ENCODE measurements at regions not wholly inside any gene's neighbourhood (a gene's known extent, or its start where the extent isn't known, plus 50 kb on each side); places are given as distances from the start of the nearest gene placed in this dataset.

GRCh38 chr10:76667408-76668370, 969.9 kb downstream of the KCNMA1 start:
- no peak for DNase-seq (ENCODE audit: low spot score)
- ATAC-seq = no peak

DNA sequence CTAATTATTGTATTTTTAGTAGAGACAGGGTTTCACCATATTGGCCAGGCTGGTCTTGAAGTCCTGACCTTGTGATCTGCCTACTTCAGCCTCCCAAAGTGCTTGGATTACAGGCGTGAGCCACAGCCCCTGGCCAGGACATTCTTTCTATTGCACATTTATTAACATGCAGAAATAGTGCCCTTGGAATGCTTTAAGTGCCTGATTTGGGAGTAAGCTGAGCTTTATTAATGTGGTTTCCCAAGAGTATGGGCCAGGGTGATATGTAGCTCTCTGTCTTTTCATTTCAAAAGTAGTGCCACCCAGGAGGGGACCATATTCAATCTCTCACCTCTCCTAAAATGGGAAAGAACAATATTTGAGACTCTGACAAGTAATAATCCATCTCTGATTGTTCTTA, 970.7 kb downstream of the KCNMA1 start:
- no peak for DNase-seq (ENCODE audit: low spot score)
- no peak for ATAC-seq

GRCh38 chr10:76665029-76665428, 972.6 kb downstream of the KCNMA1 start:
- DNase-seq (ENCODE audit: low spot score) (no peak), ATAC-seq (no peak)

GRCh38 chr10:76657337-76658012, 980.1 kb downstream of the KCNMA1 start:
- DNase-seq (ENCODE audit: low spot score) (no peak), ATAC-seq (no peak)

- DNase-seq (ENCODE audit: low spot score) = no peak
- ATAC-seq = no peak
Observed at GRCh38 chr10:76651154-76651553, 986.5 kb downstream of the KCNMA1 start.

DNA sequence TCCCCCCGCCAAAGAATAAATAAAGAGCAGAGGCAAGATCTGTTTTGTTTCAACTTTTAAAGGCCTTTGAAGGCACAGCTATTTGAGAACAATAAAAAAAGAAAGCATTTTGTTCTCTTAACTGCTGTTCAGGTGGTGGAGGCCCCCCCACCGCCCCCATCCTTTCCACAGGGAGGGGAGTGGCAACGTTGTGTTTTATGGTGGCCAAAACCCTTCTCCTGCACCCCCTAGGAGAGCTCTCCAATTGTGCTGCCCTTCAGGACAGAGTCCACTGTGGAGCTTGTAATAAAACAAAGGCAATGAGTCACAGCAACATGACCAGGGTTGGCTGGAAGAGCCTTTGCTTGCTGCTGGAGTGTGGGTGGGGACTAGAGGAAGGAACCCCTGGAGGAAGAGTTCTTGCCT, 987.9 kb downstream of the KCNMA1 start:
- no peak for ATAC-seq

DNA sequence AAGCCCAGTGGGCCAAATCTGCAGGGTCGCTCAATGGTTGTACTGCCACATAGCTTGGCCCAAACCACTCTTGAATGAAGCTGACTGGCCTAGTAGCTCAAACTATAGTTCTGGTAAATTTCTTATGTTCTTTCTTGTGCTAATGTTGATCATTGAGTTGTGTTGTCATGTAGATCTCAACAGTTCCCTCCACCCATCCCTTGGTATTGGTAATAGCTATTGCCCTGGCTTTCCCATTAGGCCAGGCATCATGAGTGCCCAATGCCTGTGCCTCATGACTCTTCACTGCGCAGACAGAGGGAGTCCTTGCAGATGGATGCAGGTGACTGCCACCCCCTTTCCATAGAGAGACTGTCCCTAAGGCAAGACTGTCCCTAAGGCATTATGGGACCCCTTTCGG, 988.4 kb downstream of the KCNMA1 start:
- no peak for ATAC-seq
- DNase-seq (ENCODE audit: low spot score) = no peak

More for the DNA sequence above, 987.9 kb downstream of the KCNMA1 start:
- no peak for DNase-seq (ENCODE audit: low spot score)

DNA sequence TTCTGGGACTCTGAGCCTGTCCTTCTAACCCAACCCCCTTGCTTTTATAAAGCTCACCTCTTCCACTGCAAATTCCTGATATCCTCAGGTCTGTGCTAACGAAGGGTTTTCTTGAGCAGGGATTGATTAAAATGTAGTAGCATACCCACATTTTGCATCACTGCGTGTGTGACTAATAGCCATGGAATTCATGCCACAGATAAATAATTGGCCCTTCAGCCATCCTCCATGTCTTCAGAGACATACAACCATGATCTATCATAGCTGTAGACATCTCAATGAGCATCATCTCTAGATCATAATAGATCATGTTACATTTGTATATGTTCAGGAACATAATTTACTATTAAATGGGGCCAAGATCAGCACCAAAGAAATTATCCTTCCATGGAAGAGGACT, 990.3 kb downstream of the KCNMA1 start:
- no peak for DNase-seq (ENCODE audit: low spot score)
- ATAC-seq = no peak

GRCh38 chr10:76645341-76645740, 992.3 kb downstream of the KCNMA1 start:
- no peak for DNase-seq (ENCODE audit: low spot score)
- no peak for ATAC-seq

DNA sequence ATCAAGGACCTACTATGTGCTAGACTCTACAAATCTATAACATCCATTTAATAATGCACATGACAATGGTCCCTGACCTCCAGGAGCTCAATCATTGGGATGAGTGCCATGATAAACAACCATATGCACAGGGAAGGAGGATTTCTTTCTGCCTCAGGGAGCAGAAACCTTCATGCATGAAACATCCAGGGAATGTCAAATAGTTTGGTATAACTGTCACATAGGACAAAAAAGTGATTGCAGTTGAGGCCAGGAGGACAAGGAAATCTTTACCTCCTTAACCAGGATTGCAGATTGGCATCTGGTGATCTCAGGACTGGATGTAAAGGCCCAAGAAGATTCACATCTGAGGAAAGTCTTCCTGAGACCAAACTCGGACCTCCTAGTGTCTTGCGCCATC, 993.1 kb downstream of the KCNMA1 start:
- DNase-seq (ENCODE audit: low spot score) = no peak
- ATAC-seq = no peak

GRCh38 chr10:76643511-76643911, 994.1 kb downstream of the KCNMA1 start:
- DNase-seq (ENCODE audit: low spot score) (no peak), ATAC-seq (no peak)

DNA sequence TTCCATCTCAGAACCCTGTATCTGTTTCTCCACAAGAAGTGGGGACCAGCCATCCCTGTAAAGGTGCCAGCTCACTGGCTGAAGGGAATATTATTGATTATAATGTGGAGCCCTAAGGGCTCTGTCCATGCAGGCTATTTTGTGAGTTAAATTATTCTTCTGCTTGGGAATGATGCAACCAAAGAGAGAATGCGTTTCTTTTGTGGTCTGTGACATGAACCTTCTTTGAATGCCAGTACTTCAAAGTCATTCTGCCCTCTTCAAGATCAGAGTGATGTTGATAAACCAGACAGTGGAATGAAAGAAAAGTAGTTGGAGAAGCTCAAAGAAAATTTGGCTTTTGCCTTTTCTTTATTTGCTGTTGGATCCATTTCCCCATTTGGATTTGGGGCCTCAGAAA, 995.2 kb downstream of the KCNMA1 start:
- no peak for ATAC-seq
- no peak for DNase-seq (ENCODE audit: low spot score)

GRCh38 chr10:76641215-76641614, 996.4 kb downstream of the KCNMA1 start:
- ATAC-seq = no peak
- DNase-seq (ENCODE audit: low spot score) = no peak

GRCh38 chr10:76640806-76641205, 996.8 kb downstream of the KCNMA1 start:
- no peak for ATAC-seq
- no peak for DNase-seq (ENCODE audit: low spot score)

DNA sequence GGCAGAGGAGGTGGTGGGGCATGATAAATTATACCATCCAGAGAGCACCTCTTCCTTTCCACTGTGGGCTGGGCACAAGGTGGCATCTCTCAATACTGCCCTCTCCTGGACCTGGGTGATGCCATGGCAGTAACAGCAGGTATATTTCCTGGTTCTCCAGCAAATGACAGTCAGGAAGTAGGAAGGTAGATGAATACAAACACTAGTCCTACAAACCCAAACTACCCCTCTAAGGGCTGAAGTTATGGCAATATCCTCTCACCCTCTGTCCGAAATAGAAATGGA, 1004.9 kb downstream of the KCNMA1 start:
- DNase-seq (ENCODE audit: low spot score) (no peak), ATAC-seq (peak; percentile 97)

DNA sequence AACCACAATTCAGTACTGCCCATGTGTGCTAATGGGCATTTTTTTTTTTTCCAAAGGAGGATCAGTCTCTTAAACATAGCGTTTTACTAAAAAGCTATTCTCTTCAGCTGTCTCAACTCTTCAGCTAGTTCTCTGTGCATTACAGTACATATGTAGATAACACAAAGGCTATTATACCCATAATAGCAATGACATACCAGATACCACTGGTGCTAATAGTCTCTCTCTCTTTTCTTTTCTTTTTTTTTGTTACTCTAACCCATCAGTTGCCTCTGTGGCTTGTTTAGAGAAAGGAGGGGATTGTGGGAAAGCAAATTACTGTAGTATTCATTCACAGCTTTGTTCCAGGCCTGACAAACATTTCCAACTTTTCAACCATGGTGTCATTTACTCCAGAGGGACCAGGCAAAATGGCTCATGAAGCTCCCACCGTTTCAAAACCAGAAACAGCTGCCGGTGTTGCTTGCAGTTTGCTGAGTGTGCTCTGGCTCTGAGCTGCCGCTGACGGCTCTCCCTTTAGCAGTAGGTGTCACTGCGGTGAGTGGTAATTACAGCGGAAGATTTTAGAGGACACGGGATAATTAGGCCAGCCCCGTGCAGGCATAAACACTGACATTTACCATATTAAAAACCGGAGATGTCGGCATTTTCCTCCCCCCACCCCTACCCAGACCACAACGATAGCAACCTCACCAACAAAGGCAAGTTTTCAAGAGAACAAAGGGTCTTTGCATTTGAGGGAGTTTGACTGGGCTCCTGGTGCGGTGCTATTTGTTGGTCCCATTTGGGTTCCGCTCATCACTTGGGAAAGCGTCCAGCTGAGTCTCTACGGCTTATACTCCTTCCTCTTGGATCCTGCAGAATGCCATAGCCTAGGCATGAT, 1005.5 kb downstream of the KCNMA1 start:
- ATAC-seq = peak; percentile 14
- DNase-seq (ENCODE audit: low spot score) = no peak

DNA sequence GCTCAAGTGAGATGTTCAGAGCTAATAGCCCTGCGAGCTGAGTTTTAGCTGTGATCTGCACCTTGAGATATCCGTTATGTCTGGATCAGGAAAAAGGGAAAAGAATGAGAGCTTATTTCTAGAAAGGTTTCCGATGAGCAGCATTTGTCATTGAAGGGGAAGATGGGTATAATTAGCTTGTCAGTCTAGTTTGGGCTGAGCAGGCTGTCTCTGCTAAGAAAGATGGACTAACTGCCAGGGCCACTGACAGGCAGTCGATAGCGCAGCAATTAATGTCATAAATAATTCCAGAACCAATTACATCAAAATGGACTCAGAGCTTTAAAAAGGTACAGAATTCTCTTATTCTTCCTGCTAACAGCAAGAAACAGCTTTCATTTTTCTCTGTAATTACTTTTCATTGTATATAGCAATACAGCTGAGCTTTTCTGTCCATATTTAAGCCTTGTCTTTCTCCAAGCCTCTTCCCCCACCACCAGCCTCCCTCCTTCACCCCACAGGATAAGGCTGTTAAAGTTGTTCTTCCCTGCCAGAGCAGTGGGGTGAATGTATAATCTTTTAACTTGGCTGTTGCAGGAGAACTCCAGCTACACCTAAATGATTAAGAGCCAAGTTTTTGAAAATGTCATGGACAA, 1006.5 kb downstream of the KCNMA1 start:
- DNase-seq (ENCODE audit: low spot score) (no peak), ATAC-seq (no peak)

DNA sequence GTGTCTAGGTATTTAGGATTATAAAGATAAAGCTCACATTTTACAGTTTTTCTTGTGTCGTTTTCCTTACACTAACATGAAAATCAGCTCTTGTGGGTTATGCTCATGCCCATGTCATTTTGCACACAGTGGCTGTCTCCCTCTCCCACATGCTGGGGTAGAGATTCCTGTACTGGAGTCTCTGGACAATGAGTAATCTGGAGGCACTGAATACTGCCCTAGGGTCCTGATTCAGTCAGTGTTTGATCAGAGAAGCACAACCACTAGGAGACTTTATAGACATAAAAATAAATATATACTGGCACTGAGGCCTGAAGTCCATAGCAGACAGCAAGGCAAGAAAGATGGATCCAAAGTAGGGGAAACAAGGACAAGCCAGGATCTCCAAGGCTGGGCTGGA, 1008.8 kb downstream of the KCNMA1 start:
- no peak for ATAC-seq
- no peak for DNase-seq (ENCODE audit: low spot score)

GRCh38 chr10:76626386-76626785, 1011.2 kb downstream of the KCNMA1 start:
- ATAC-seq (no peak), DNase-seq (ENCODE audit: low spot score) (no peak)

DNA sequence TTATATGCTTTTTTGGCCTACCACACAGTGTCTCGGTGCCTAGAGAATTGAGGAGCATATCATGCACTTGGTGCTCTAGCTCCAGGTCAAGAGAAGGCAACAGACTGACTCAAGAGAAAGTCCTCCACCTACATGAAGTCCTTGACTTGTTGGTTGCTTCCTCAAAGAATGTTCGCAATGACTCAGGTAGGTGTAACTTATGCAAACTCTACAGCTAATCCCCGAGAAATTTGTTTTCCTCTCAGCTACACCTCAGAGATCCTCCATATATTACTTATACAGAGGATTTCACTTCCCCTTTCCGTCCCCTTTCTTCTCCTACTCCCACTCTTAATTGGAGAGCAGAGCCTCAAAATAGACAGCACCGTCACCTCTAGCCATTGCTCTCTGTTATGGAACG, 1013.1 kb downstream of the KCNMA1 start:
- no peak for ATAC-seq
- DNase-seq (ENCODE audit: low spot score) = no peak

Data from left lobe of liver (tissue), 2 donors.